DMS114 treated with DMSO at 0.1 percent for 48 hours (cell line): ENCODE measurements at regions not wholly inside any gene's neighbourhood (a gene's known extent, or its start where the extent isn't known, plus 50 kb on each side); places are given as distances from the start of the nearest gene placed in this dataset.

Source experiments
- DNase-seq: peaks from one replicate; lab custom pipeline; 2025; ENCODE audit not compliant: unreplicated experiment; lab: John Stamatoyannopoulos, UW

DNA sequence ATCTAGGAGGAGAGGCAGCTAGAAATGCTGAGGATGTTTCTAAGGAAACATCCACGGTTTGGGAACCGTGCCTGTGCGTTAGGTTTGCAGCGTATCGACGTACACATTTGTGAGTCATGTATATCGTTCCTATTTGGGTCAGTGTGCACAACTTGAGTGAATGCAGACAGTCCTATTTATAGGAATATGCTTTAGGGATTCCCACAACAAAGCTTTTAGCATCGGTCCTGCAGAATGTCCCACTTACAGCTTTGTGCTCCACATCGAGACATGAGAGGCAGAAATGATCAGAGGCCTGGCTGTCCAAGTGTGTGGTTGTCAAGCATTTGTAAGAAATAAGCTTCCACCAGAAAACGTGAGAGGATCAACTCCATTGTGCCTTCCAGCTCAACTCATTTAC lies 1282.7 kb upstream of the WWC1 start:
- DNase-seq, result no peak

GRCh38 chr5:167011196-167011595 lies 1280.2 kb upstream of the WWC1 start:
- DNase-seq, result no peak

- DNase-seq, result no peak
Observed at GRCh38 chr5:167012123-167013034, 1279.1 kb upstream of the WWC1 start.

DNA sequence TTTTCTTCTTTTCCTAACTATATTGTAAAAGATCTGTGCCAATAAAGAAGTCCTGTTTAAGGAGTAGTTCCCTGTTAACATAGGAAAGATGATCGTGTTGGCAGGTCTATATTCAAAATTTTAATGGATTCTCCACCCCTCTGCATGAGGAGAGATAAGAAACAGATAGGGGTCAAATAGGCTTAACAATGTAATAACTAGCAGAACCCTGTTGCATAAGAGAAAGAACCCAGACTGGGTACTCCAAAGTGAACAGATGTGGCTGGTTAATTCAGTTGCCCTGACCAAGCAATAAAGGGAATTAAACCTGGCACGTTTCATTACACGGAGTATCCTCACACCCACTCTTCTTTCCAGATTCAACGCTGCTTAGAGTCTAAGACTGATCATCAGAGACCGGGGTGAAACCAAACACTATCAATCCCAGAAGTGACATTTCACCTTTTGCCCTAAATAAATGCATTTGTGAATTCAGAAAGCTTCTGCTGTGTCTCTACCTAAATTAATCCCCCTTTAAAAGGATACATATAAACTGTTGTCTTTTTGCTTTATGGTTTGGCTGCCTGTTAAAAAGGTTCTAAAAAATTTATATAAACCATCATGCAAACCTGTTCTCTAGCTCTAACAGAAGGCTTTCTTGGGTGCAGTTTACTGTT lies 1276.9 kb upstream of the WWC1 start:
- DNase-seq, result no peak

GRCh38 chr5:167020418-167020817 lies 1271.0 kb upstream of the WWC1 start:
- no peak for DNase-seq

DNA sequence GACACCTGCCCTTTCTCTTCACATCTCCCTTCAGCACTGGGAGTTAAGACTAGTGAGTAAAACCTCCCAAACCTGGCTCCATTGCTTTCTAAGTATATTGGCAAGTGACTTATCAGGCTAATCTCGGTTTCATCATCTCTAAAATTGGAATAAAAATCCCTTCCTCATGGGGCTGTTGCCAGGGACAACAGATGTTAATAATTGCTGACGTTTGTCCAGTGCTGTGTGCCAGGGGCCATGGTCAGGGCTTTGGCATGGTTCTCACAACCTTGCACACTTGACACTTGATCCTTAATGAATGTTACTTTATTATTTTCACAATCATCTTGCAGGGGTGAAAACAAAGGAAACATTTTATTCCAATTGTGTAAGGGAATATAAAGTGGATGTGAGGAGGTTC lies 1262.0 kb upstream of the WWC1 start:
- DNase-seq, result no peak

GRCh38 chr5:167030500-167031120 lies 1260.8 kb upstream of the WWC1 start:
- DNase-seq, result no peak

DNA sequence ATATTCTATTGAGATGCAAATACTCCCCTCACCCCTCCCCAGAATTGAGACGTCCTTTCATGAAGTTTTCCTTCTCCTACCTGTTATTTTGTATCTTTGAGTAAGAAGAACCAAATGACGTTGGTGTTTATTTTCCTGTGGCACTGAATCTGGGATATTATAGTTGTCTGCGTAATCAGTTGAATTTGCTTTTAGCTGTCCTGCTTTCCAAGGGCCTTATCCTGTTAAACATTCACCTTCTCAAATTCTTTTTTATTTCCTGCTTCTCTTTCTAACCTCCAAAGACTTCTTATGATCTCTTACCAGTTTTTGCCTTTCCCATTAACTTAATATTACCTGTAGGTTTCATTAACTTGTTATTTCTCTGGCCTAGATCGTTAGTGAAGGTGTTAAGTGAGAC lies 1254.9 kb upstream of the WWC1 start:
- DNase-seq, result no peak

DNA sequence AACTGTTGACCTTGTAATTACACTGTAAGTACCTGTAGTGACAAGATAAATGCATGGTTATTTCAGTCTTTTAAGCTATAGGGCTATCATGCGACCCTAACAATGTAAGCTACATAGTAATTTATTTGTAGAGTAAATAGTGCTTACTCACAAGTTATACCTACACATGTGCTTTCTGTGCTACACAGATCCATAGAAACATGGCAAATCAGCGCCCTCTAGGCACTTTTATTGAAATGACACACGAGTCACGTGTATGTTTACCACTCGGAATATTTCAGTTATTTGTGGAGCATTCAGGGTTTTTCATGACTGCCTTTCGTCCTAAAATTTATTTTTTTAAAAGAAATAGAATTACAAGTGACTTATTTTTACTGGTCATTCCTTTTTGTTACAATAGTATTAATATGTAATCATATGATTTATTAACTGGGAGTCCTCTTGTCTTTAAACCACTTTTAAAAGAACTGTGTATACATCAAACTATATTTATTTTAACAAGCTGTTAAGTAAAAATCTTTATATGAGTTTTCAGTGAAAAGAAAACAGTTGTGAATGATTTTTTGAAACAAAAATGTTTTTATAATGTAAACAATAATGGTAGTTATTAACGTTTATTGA lies 1242.3 kb upstream of the WWC1 start:
- no peak for DNase-seq

DNA sequence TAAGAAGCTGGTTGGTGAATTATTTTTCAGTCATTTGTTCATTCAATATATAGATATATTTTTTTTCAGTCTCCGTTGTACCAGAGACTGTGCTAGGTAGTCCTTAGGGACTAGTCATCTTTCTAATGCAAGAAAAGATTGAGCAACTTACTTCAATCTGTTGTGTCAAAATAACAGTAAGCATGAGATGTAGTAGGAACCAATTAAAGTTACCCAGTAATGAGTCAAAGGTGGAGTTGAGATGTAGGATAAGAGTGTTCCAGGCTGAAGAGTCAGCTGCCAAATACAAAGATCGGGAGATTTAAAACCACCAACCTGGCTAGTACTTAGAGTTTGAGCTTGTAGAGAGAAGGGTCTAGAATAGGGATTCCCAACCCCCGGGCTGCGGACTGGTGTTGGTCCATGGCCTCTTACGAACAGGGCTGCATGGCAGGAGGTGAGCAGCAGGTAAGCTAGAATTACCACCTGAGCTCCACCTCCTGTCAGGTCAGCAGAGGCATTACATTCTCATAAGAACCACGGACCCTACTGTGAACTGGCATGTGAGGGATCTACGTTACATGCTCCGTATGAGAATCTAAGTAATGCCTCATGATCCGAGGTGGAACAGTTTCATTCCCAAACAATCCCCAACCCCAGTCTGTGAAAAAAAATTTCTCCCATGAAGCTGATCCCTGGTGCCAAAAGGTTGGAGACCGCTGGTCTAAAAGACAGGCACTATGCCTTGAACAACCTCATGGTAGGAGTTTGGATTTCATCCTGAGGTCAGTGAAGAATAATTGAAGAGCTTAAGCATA lies 1241.5 kb upstream of the WWC1 start:
- no peak for DNase-seq

DNA sequence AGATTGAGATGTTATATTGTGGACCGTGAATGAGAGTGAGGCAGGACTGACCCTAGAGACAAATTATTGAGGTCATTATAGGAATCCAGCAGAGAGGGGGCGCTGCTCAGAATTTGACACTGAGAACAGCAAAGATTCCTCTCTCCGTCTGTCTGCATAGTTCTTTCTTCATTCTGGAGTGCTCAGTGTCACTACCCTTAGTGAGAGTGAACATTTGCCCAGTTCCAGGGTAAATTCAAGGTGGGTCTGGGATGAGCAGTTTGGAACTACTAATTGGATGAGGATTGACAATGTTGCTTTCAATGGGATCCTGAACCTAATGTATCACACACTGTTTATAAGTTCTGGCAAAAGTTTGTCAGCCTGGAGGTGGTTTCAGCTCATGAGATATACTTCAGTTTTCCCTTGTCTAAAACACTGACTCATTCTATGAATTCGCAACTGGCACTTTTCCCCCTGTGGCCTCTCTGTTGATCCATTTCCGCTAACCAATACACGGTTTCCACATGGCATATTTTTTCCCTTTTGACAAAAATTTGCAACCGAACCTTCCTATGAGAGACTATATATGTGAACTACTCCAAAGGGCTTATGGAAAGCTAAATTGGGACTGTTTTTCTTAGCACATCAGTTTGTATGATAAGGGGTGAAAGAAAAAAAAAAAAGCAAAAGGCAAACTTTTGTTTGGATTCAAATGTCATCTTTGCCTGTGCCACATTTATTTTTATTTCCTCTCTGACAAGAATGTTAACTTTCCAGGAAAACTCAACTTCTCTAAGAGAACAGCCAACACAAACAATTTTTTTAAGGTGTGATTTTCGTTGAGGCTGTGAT lies 1240.7 kb upstream of the WWC1 start:
- no peak for DNase-seq

- no peak for DNase-seq
Observed at GRCh38 chr5:167051402-167051768, 1240.1 kb upstream of the WWC1 start.

GRCh38 chr5:167052791-167053190 lies 1238.7 kb upstream of the WWC1 start:
- no peak for DNase-seq

GRCh38 chr5:167057665-167058064 lies 1233.8 kb upstream of the WWC1 start:
- no peak for DNase-seq

DNA sequence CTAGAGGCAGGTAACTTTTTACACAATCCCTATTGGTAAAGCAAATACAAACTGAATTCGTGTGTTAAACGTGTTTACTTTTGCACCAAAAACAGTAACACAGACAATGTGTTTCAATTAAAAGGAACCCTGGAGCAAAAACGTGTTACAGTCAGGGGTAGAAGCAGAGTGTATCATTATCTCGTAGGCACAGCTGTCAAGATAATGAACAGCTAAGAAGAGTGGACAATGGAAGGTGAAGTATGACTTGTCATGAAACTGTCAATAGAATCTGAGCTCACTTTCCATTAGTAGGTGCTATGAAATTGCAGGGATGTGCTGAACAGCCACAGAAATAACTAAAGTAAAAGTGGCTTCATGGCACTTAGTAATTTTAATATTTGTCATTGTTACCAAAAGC lies 1229.8 kb upstream of the WWC1 start:
- no peak for DNase-seq

- DNase-seq, result no peak
Observed at GRCh38 chr5:167063116-167063515, 1228.3 kb upstream of the WWC1 start.

GRCh38 chr5:167063788-167064187 lies 1227.7 kb upstream of the WWC1 start:
- no peak for DNase-seq

DNA sequence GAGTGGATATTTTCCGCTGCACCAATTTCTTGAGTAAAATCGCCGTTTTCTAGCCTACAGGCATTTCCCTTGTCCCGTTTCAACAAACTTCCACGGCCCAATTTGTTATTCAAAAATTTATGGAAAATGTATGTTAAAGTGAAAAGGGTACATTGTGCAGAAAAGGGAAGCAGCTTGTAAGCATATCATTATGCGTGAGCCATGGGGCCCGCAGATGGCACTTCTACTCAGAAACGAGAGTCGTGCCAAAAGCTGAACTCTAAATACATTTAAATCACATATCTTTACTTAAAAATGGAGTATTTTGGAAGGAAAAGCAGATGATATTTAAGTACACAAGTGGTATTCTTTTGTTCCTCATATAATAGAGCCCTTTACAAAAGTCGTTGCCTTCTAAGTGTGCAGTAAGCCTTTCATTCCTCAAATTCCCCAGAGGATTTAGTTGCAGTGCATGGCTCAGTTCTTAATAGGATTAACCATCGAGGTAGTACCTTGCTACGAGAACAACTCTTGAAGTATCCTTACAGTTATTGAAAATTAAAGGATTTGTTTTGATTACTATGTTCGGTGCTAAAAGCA lies 1227.2 kb upstream of the WWC1 start:
- DNase-seq, result no peak

DNA sequence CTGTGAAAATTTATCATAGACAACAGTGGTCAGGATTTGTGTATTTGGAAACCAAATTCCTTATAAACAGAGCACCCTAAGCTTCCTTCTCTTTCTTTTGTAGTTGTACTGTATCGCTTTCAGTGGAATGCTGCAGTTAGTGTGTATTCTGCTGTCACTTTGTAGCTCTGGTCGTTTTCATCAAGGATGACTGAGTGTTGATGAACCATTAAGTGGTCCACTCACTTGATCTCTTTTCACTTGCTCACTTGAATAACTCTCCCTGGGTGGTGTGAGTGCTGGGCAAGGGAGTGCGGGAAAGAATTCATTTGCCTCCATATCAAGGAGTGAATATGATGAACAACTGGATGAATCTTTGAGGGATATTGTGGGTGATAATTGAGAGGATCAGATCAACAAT lies 1225.7 kb upstream of the WWC1 start:
- DNase-seq, result no peak
